ENCODE measurements at regions not wholly inside any gene's neighbourhood (a gene's known extent, or its start where the extent isn't known, plus 50 kb on each side); places are given as distances from the start of the nearest gene placed in this dataset.
"Not testable (repeated sequence)": the region's sequence is repeated elsewhere in the genome, so short reads cannot be mapped to it uniquely, and the experiment has no call there.

- no peak for DNase-seq
Measured at GRCh38 chr7:145916776-145917175, 199.8 kb upstream of the CNTNAP2 start.

- no peak for DNase-seq
Measured at GRCh38 chr7:145915679-145916078, 200.9 kb upstream of the CNTNAP2 start.

GRCh38 chr7:145909991-145910513 is 206.5 kb upstream of the CNTNAP2 start:
- DNase-seq: no peak

- no peak for DNase-seq
Measured at GRCh38 chr7:145903658-145904057, 212.9 kb upstream of the CNTNAP2 start.

- DNase-seq: no peak
Measured at GRCh38 chr7:145902123-145902522, 214.5 kb upstream of the CNTNAP2 start.

GRCh38 chr7:145899938-145900337 is 216.7 kb upstream of the CNTNAP2 start:
- no peak for DNase-seq

- no peak for DNase-seq
Measured at GRCh38 chr7:145893925-145894535, 222.6 kb upstream of the CNTNAP2 start.

GRCh38 chr7:145884716-145885514 is 231.7 kb upstream of the CNTNAP2 start:
- peak; percentile 29 for DNase-seq

- no peak for DNase-seq
Measured at GRCh38 chr7:145876376-145876775, 240.2 kb upstream of the CNTNAP2 start.

GRCh38 chr7:145875267-145875666 is 241.3 kb upstream of the CNTNAP2 start:
- DNase-seq: no peak

GRCh38 chr7:145868935-145869334 is 247.7 kb upstream of the CNTNAP2 start:
- DNase-seq: no peak

- no peak for DNase-seq
Measured at GRCh38 chr7:145862212-145862611, 254.4 kb upstream of the CNTNAP2 start.

GRCh38 chr7:145860809-145861208 is 255.8 kb upstream of the CNTNAP2 start:
- no peak for DNase-seq

GRCh38 chr7:145850636-145851035 is 266.0 kb upstream of the CNTNAP2 start:
- no peak for DNase-seq

- peak; percentile 1 for DNase-seq
Measured at GRCh38 chr7:145848691-145849090, 267.9 kb upstream of the CNTNAP2 start.

- no peak for DNase-seq
Measured at GRCh38 chr7:145845345-145845744, 271.3 kb upstream of the CNTNAP2 start.

GRCh38 chr7:145839814-145840213 is 276.8 kb upstream of the CNTNAP2 start:
- DNase-seq: no peak

- DNase-seq: no peak
Measured at GRCh38 chr7:145831616-145832206, 284.9 kb upstream of the CNTNAP2 start.

GRCh38 chr7:145817687-145818086 is 298.9 kb upstream of the CNTNAP2 start:
- DNase-seq: no peak

- DNase-seq: no peak
Measured at GRCh38 chr7:145812218-145812617, 304.4 kb upstream of the CNTNAP2 start.

GRCh38 chr7:145805496-145805895 is 311.1 kb upstream of the CNTNAP2 start:
- not testable (repeated sequence) for DNase-seq

- DNase-seq: no peak
Measured at GRCh38 chr7:145797507-145797906, 319.1 kb upstream of the CNTNAP2 start.

GRCh38 chr7:145795132-145795531 is 321.5 kb upstream of the CNTNAP2 start:
- no peak for DNase-seq
